GM23338 (cell line): ENCODE measurements at regions not wholly inside any gene's neighbourhood (a gene's known extent, or its start where the extent isn't known, plus 50 kb on each side); places are given as distances from the start of the nearest gene placed in this dataset.

Experiments
- ATAC-seq: fragments of 200-7000 bp; cut with Tn5 transposase; 3 replicates; pipeline ENCODE4 v1.9.1; 2020
- DNase-seq: peaks from one replicate; pipeline ENCODE4 v3.0.0-alpha.2; 2015; ENCODE audit warnings: low spot score
- H2AFZ ChIP-seq: fragments of 200-600 bp; sonication (generic); 2 replicates; pipeline ENCODE4 v1.8.0; 2016; ENCODE audit warnings: antibody characterized with exemption, mild to moderate bottlenecking, moderate library complexity
- H3F3A ChIP-seq: fragments of 200-600 bp; sonication (generic); replicated peaks from 2 replicates; pipeline ENCODE4 v1.8.0; 2017; ENCODE audit warnings: antibody characterized with exemption, mixed run types, low read depth
- H3K27ac ChIP-seq: fragments of 200-600 bp; sonication (generic); 2 replicates; pipeline ENCODE4 v1.6.1; 2016; ENCODE audit warnings: low read depth
- H3K27me3 ChIP-seq: fragments of 200-600 bp; sonication (generic); 2 replicates; pipeline ENCODE4 v1.8.0; 2016; ENCODE audit warnings: mild to moderate bottlenecking, mixed run types, moderate library complexity; ENCODE audit not compliant: insufficient read depth
- H3K36me3 ChIP-seq: fragments of 200-600 bp; sonication (generic); 2 replicates; pipeline ENCODE4 v1.8.0; 2016; ENCODE audit warnings: mild to moderate bottlenecking; ENCODE audit not compliant: insufficient read depth
- H3K4me1 ChIP-seq: fragments of 200-600 bp; sonication (generic); 2 replicates; pipeline ENCODE4 v1.8.0; 2016; ENCODE audit warnings: mild to moderate bottlenecking, moderate library complexity; ENCODE audit not compliant: insufficient read depth
- H3K4me2 ChIP-seq: fragments of 200-600 bp; sonication (generic); 2 replicates; pipeline ENCODE4 v1.7.1; 2017; ENCODE audit warnings: mixed run types
- H3K4me3 ChIP-seq: fragments of 200-600 bp; sonication (generic); 2 replicates; pipeline ENCODE4 v1.6.1; 2016; ENCODE audit warnings: mixed run types
- H3K79me2 ChIP-seq: fragments of 200-600 bp; sonication (generic); replicated peaks from 2 replicates; pipeline ENCODE4 v1.8.0; 2017; ENCODE audit warnings: mild to moderate bottlenecking; ENCODE audit not compliant: insufficient read depth
- H3K9me2 ChIP-seq: fragments of 200-600 bp; sonication (generic); 2 replicates; pipeline ENCODE4 v1.8.0; 2017; ENCODE audit not compliant: insufficient read depth
- H4K20me1 ChIP-seq: fragments of 200-600 bp; sonication (generic); replicated peaks from 2 replicates; pipeline ENCODE4 v1.8.0; 2017; ENCODE audit warnings: mild to moderate bottlenecking; ENCODE audit not compliant: insufficient read depth
- H3K27ac Mint-ChIP-seq: 2 replicates; pipeline ENCODE4 v1.8.0; 2020; ENCODE audit warnings: inconsistent platforms, mild to moderate bottlenecking, moderate library complexity, mixed read lengths
- H3K27me3 Mint-ChIP-seq: 3 replicates; pipeline ENCODE4 v1.8.0; 2022; ENCODE audit warnings: low read depth, mild to moderate bottlenecking, moderate library complexity, mixed read lengths, inconsistent platforms; ENCODE audit not compliant: insufficient read depth, poor library complexity
- H3K36me3 Mint-ChIP-seq: 3 replicates; pipeline ENCODE4 v1.8.0; 2021; ENCODE audit warnings: low read depth, mild to moderate bottlenecking, inconsistent platforms, moderate library complexity, mixed read lengths
- H3K4me1 Mint-ChIP-seq: 3 replicates; pipeline ENCODE4 v1.8.0; 2020; ENCODE audit warnings: mild to moderate bottlenecking, inconsistent platforms, mixed read lengths
- H3K4me3 Mint-ChIP-seq: 3 replicates; pipeline ENCODE4 v1.8.0; 2021; ENCODE audit warnings: moderate library complexity, mild to moderate bottlenecking, inconsistent platforms, mixed read lengths
- H3K9me3 Mint-ChIP-seq: 3 replicates; pipeline ENCODE4 v1.8.0; 2020; ENCODE audit warnings: moderate library complexity, mild to moderate bottlenecking, inconsistent platforms, mixed read lengths
- CREB1 ChIP-seq: fragments of 250-450 bp; sonication (Bioruptor Pico); IDR thresholded peaks from 2 replicates; pipeline ENCODE4 v1.5.0; 2020; ENCODE audit warnings: low read depth, mild to moderate bottlenecking, moderate library complexity
- CTCF ChIP-seq, 2 experiments: fragments of 200-600 bp in 1 of 2; sonication (generic) in 1 of 2; conservative IDR thresholded peaks; 2 replicates each; pipeline versions ENCODE4 v1.5.1 to v1.6.1; 2016 to 2017; ENCODE audit warnings: antibody characterized with exemption in 2 of 2, low read depth in 2 of 2, mild to moderate bottlenecking in 2 of 2, moderate library complexity in 1 of 2
- EZH2 ChIP-seq: fragments of 200-600 bp; sonication (generic); IDR thresholded peaks from one replicate; pipeline ENCODE4 v1.8.0; 2017; ENCODE audit warnings: antibody characterized with exemption, mild to moderate bottlenecking, low read depth; ENCODE audit not compliant: unreplicated experiment
- EZH2phosphoT487 ChIP-seq: fragments of 200-600 bp; sonication (generic); IDR thresholded peaks from one replicate; pipeline ENCODE4 v1.8.1; 2018; ENCODE audit warnings: antibody characterized with exemption; ENCODE audit not compliant: unreplicated experiment
- JUNB ChIP-seq: IDR thresholded peaks from one replicate; pipeline ENCODE4 v1.6.1; 2016; ENCODE audit warnings: antibody characterized with exemption; ENCODE audit not compliant: unreplicated experiment
- NANOG ChIP-seq: IDR thresholded peaks from 2 replicates; pipeline ENCODE4 v1.6.1; 2016; ENCODE audit warnings: antibody characterized with exemption, borderline replicate concordance
- POLR2AphosphoS5 ChIP-seq: IDR thresholded peaks from 2 replicates; pipeline ENCODE4 v1.6.1; 2016; ENCODE audit warnings: antibody characterized with exemption, low read depth
- REST ChIP-seq: IDR thresholded peaks from one replicate; pipeline ENCODE4 v1.6.1; 2018; ENCODE audit warnings: antibody characterized with exemption; ENCODE audit not compliant: unreplicated experiment
- STAT1 ChIP-seq: IDR thresholded peaks from one replicate; pipeline ENCODE4 v1.6.1; 2016; ENCODE audit warnings: antibody characterized with exemption; ENCODE audit not compliant: unreplicated experiment
- ZNF114 ChIP-seq: fragments of 250-450 bp; sonication (Bioruptor Pico); IDR thresholded peaks from 2 replicates; pipeline ENCODE4 v1.5.0; 2020; ENCODE audit warnings: mild to moderate bottlenecking, moderate library complexity
- ZNF331 ChIP-seq: fragments of 250-450 bp; sonication (Bioruptor Pico); IDR thresholded peaks from 2 replicates; pipeline ENCODE4 v1.5.0; 2020; ENCODE audit warnings: low read depth, mild to moderate bottlenecking, moderate library complexity
- ZNF462 ChIP-seq: fragments of 250-450 bp; sonication (Bioruptor Pico); IDR thresholded peaks from 2 replicates; pipeline ENCODE4 v1.5.0; 2020; ENCODE audit warnings: mild to moderate bottlenecking, moderate library complexity
- TF ChIP-seq, protein P1 (sequence below): IDR thresholded peaks from 2 replicates; pipeline ENCODE4 v1.6.1; 2016; ENCODE audit warnings: antibody characterized with exemption

GRCh38 chr20:51867251-51867650, 64.9 kb upstream of the SALL4 start:
- Mint-ChIP-seq H3K27me3 (peaks cover 8% of the 10 kb centered on the region), H3K4me1 (peaks cover 7% of the 10 kb centered on the region), H3K9me3 (no peaks in the 10 kb centered on the region), H3K36me3 (no peaks in the 10 kb centered on the region), H3K4me3 (no peak overlapping the region), H3K27ac (no peak overlapping the region)
- Histone ChIP-seq H3K4me3 (no peak overlapping the region), H3K9me2 (no peaks in the 10 kb centered on the region), H3F3A (no peaks in the 10 kb centered on the region), H4K20me1 (no peaks in the 10 kb centered on the region), H2AFZ (no peak overlapping the region), H3K27ac (no peak overlapping the region), H3K4me1 (no peaks in the 10 kb centered on the region), H3K79me2 (no peaks in the 10 kb centered on the region), H3K27me3 (no peaks in the 10 kb centered on the region), H3K36me3 (no peaks in the 10 kb centered on the region), H3K4me2 (no peak overlapping the region)
- TF ChIP-seq EZH2phosphoT487 = no peak
- TF ChIP-seq, protein P1, sequence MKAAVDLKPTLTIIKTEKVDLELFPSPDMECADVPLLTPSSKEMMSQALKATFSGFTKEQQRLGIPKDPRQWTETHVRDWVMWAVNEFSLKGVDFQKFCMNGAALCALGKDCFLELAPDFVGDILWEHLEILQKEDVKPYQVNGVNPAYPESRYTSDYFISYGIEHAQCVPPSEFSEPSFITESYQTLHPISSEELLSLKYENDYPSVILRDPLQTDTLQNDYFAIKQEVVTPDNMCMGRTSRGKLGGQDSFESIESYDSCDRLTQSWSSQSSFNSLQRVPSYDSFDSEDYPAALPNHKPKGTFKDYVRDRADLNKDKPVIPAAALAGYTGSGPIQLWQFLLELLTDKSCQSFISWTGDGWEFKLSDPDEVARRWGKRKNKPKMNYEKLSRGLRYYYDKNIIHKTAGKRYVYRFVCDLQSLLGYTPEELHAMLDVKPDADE = no peak
- TF ChIP-seq CTCF (conservative IDR thresholded peaks at IDR 0.05; ENCODE audit: low read depth in 2 of 2) = no peak
- TF ChIP-seq STAT1 = no peak
- TF ChIP-seq ZNF462 = no peak
- no peak for TF ChIP-seq ZNF331 (CRISPR knock-in tag)
- TF ChIP-seq EZH2 = no peak
- TF ChIP-seq REST = no peak
- TF ChIP-seq CREB1 (CRISPR knock-in tag) = no peak
- no peak for TF ChIP-seq JUNB
- TF ChIP-seq POLR2AphosphoS5 = no peak
- no peak for TF ChIP-seq ZNF114 (CRISPR knock-in tag)
- no peak for TF ChIP-seq NANOG
- ATAC-seq (no peak), DNase-seq (no peak)
